C4-2B (cell line): ENCODE measurements at regions not wholly inside any gene's neighbourhood (a gene's known extent, or its start where the extent isn't known, plus 50 kb on each side); places are given as distances from the start of the nearest gene placed in this dataset.

ENCODE experiments used
- H3K27ac ChIP-seq: fragments of 450-650 bp; 2 replicates; pipeline ENCODE4 v1.5.1; 2017
- CTCF ChIP-seq: fragments of 450-650 bp; conservative IDR thresholded peaks from 2 replicates; pipeline ENCODE4 v1.5.1; 2017; ENCODE audit warnings: mild to moderate bottlenecking
- ZFX ChIP-seq: fragments of 450-650 bp; IDR thresholded peaks from 2 replicates; pipeline ENCODE4 v1.6.1; 2017

- no peak for TF ChIP-seq ZFX
- TF ChIP-seq CTCF, result no peak
- H3K27ac ChIP-seq, result no peak overlapping the region
Observed at GRCh38 chr17:73938706-73939105, 264.8 kb upstream of the RPL38 start.

GRCh38 chr17:73939806-73940205, 263.7 kb upstream of the RPL38 start:
- no peak overlapping the region for H3K27ac ChIP-seq
- no peak for TF ChIP-seq CTCF
- TF ChIP-seq ZFX, result no peak

GRCh38 chr17:73940511-73940910, 263.0 kb upstream of the RPL38 start:
- TF ChIP-seq CTCF, result no peak
- TF ChIP-seq ZFX, result no peak
- no peak overlapping the region for H3K27ac ChIP-seq

- no peak for TF ChIP-seq ZFX
- TF ChIP-seq CTCF, result no peak
- no peak overlapping the region for H3K27ac ChIP-seq
Observed at GRCh38 chr17:73941919-73942530, 261.5 kb upstream of the RPL38 start.

- TF ChIP-seq CTCF (no peak), ZFX (no peak)
- no peak overlapping the region for H3K27ac ChIP-seq
Observed at GRCh38 chr17:73942703-73943415, 260.6 kb upstream of the RPL38 start.

GRCh38 chr17:73943416-73944110, 259.9 kb upstream of the RPL38 start:
- TF ChIP-seq CTCF (no peak), ZFX (no peak)

GRCh38 chr17:73944366-73944765, 259.1 kb upstream of the RPL38 start:
- no peak overlapping the region for H3K27ac ChIP-seq

More at GRCh38 chr17:73943416-73944110, 259.9 kb upstream of the RPL38 start:
- no peak overlapping the region for H3K27ac ChIP-seq

More at GRCh38 chr17:73944366-73944765, 259.1 kb upstream of the RPL38 start:
- no peak for TF ChIP-seq CTCF
